ENCODE measurements at regions not wholly inside any gene's neighbourhood (a gene's known extent, or its start where the extent isn't known, plus 50 kb on each side); places are given as distances from the start of the nearest gene placed in this dataset.
"Not testable (repeated sequence)": the region's sequence is repeated elsewhere in the genome, so short reads cannot be mapped to it uniquely, and the experiment has no call there.

- no peak for DNase-seq
Observed at GRCh38 chrX:47302396-47302795, 68.0 kb upstream of the ZNF157 start.

- DNase-seq: not testable (repeated sequence)
Observed at GRCh38 chrX:47306471-47307023, 63.8 kb upstream of the ZNF157 start.

GRCh38 chrX:47311932-47312774 is 58.2 kb upstream of the ZNF157 start:
- DNase-seq: peak in 1 of 4 experiments; percentile 13

GRCh38 chrX:47313056-47313455 is 57.3 kb upstream of the ZNF157 start:
- DNase-seq: no peak

- DNase-seq: no peak
Observed at GRCh38 chrX:47316276-47317025, 53.9 kb upstream of the ZNF157 start.
